Cerebellar nuclear complex (tissue), 1 donor: ENCODE measurements at regions not wholly inside any gene's neighbourhood (a gene's known extent, or its start where the extent isn't known, plus 50 kb on each side); places are given as distances from the start of the nearest gene placed in this dataset.

ENCODE experiments used
- DNase-seq, 2 experiments: peaks; one replicate each; lab custom pipeline; 2025; lab: John Stamatoyannopoulos, UW

DNA sequence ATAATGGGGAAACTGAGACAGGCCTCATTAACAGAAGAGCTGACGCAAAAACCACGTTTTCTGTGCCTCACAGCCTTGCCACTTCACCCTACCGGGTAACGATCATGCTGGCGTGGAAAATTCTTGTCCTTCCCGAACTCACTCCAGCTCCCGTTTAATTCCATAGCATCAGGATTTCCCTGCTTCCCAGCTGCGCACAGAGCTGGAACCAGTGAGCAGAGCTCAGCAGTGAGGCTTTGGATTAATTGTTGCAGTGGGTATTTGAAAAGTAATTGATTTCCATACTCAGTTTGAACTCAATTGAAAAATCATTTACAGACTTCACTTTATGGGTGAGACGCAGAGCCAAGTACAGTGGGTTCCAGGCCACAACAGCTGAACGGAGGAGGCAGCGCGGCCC lies 199.0 kb upstream of the ADAMTS16 start:
- DNase-seq = no peak

DNA sequence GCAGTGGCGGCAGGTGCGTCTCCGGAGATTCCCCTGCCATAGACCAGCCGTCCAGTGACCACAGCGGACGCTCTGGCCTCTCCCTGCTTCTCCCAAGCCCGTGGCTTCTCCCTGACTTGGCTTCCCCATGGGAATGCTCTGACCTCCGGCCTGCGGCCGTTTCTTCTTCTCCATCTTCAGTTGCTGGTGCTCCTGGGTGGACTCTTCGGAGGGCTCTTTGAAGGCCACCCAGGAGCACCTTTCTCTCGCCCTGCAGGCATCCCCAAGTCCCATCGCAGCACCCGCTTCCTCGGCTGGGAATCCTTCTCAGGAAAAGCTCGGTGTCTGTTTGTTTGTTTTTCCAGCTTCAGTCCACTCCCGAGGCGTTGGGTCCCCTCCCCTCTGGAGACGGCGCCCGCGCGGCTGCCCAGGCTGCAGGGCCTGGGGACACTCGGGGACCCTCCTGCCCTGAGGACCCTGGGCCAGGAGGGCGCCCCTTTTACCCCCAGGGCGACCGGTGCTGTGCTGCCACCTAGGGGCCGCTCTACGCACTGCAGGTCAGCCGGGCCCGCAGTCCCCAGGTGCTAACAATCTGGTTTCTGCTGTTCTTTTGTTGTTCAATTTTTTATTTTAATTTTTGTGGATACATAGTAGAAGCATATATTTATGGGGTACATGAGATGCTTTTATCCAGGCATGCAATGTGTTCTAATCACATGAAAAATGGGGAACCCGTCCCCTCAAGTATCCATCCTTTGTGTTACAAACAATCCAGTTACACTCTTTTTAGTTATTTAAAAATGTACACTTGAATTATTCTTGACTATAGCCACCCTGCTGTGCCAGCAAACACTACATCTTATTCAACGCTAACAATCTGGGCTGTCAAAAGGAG lies 197.9 kb upstream of the ADAMTS16 start:
- DNase-seq = no peak

GRCh38 chr5:4942831-4943178 lies 197.3 kb upstream of the ADAMTS16 start:
- no peak for DNase-seq

- DNase-seq = no peak
Measured at GRCh38 chr5:4945296-4945695, 194.8 kb upstream of the ADAMTS16 start.

DNA sequence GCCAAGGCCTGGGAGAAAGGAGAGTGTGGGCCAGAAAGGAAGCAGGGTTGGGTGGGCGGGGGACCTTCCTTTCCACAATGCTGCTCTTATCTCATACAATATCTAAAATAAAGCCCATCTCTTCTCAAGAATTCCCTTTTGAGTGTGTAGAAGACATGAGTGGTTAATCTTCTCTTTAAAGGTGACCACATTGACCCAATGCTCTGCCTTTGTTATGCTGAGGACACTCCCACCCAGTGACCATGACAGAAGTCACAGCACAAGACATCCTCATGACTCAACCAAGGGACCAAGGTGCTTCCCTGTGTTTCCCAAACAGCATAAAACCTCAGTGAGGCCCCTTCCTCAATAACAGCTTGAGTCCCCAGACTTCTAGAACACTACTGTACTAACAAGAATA lies 193.0 kb upstream of the ADAMTS16 start:
- DNase-seq = no peak

DNA sequence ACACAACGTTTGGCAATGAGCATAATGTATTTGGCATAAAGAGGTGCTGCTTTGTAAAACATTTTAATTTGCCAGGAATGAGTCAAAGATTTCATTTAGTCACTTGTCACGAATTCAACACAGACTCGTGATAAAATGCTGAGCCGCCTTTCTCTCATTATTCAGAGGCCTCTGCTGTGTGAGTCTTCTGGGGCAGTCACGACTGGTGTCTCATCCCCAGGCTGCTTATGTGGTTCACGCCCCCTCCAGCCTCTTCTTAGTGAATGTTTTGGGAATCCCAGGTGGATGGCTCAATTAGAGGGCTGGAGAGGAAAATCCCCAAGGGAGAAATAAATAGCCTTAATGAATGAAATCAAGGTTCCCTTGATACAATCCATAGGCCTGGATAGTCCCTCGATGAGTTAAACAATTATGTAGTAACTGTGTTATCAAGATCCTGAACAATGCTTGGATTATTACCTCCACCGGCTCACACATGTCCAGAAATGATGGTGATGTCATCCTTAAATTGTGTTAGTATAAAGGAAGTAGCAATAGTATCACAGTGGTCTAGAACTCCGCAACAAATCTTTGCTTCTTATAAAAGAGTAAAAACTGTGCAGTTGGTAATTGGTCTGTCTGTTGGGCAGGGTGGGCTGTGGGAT lies 192.1 kb upstream of the ADAMTS16 start:
- no peak for DNase-seq

DNA sequence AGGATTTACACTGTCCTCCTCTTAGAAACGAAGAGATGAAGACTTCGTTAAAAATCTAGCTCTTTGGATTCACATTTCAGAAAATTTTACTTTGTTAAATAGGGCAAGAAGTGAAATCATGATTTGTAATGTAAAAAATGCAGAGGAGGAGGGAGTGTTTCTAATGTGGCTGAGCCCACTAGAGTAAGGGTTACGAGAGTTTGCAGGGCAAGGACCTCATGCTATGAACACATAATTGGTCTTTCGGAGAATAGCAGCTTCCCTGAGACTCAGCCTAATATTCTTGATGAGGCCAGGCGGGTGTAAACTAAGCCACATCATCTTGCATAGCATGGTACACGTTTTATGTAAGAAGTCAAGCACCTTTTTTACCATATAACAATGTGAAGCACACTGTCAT lies 191.0 kb upstream of the ADAMTS16 start:
- DNase-seq = no peak

GRCh38 chr5:4953576-4953975 lies 186.6 kb upstream of the ADAMTS16 start:
- no peak for DNase-seq

- no peak for DNase-seq
Measured at GRCh38 chr5:4954048-4954447, 186.1 kb upstream of the ADAMTS16 start.

DNA sequence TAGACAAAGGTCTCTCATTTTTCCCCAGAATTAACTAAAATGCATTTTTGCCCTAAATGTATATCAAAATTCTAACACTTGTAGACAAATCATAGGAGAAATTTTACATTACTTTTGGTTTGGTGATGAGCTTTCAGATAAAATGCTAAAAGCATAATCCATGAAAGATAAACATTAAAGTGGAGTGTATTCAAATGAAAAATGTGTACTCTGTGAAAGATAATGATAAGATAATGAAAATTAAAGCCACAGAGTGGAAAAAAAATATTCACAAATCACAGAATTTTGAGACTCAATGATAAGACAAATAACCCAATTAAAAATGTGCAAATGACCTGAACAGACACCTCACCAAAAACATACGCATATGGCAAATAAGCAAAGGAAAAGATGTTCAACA lies 176.9 kb upstream of the ADAMTS16 start:
- no peak for DNase-seq

DNA sequence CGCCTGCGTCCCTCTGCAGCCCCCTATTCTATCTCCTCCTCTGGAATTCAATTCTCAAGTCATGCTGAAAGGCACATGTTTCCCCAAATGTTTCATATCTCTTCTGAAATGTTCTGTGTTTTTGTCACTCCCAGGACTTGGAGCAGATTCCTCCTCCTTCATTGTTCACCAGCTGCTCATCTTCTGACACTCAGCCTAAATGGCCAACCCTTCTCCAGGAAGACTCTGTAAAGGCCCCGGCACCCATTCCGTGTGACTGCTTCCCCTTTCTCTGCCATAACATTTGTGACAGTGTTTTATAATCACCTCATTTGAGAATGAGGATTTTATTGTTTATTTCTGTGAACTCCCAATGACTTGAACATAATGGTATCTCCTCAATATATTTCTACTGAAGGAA lies 170.8 kb upstream of the ADAMTS16 start:
- DNase-seq = no peak

DNA sequence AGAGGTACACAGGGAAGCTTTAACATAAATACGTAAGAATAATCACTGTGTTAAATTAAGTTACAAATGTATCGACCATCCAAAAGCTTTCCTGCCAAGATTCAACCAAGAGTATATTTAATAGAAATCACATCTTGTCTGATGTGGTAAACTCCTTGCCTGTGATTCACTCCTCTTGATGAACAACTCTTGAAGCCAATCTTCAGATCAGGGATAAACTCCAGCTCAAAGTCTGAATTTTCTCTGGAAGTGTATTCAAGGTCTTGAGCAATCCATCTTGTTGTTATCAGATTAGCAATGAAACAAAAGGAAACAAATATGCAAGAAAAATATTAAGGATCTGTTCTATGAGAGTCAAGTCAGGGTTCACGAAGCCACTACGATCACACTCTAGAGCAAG lies 170.0 kb upstream of the ADAMTS16 start:
- DNase-seq = no peak

- no peak for DNase-seq
Measured at GRCh38 chr5:4976902-4977301, 163.2 kb upstream of the ADAMTS16 start.

DNA sequence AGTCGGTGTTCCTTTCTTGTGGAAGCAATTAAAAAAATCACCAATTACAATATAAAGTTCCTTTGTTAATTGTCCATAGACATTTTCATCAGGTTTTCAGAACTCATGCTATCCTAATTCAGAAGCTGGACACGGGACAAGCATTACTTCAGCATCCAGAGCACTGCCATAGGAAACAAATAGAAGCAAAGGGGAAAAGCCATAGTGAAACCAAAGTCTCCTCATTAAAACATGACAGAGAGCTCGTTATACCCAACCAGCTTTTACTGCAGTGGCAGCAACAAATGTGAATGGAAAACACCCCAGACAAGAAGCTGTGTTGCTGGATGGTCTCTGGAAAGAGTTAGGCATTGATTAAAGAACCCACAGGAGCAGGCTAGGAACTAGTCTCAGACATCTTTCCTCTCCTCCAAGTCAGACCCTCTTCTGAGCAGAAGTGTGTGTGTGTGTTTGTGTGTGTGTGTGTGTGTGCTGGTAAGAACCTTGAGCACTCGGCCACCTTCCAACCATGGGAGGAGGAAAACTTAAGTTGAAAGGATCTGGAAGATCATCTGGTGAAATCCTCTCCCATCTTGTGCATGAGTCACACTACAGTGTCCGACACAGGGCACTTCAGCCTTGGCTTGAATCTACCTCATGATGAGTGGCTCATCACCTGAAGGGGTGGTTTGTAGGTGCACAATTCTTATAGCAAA lies 162.6 kb upstream of the ADAMTS16 start:
- DNase-seq = no peak

DNA sequence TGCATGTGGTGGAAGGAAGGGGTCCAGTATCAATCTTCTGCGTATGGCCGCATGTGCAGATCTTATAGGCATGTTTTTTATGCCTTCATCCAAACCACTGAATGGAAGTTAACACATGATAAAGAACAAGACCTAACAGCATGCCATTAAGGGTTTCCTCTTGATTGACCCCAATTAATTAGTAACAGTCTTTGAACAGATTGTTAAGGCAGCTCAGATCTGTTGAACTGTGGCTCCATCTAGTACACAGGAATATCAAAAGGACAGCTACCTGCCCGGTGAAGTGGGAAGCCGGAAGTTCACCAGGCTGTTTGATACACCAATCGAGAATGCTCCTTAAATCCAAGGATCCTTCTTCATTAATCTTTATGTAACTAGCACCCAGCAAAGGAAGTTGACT lies 159.9 kb upstream of the ADAMTS16 start:
- no peak for DNase-seq

DNA sequence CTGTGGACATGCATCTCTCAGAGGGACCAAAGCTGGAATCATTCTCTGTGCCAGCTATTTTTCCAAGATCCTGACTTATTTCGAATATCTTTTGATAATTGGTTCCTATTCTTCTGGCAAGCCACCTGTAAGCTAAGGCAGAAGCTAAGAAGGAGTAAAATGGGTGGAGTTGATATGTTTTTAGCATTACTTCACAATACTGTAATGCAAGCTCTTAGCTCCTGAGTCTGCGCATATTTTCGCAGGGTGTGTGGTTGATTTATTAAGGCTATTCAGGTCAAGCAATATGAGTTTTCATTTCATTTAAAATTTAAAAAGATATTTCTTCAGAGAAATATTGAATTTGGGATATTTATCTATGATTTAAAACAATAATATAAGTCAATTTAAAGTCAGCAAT lies 158.5 kb upstream of the ADAMTS16 start:
- no peak for DNase-seq

- DNase-seq = no peak
Measured at GRCh38 chr5:4983701-4984100, 156.4 kb upstream of the ADAMTS16 start.

- DNase-seq = no peak
Measured at GRCh38 chr5:4984461-4984860, 155.7 kb upstream of the ADAMTS16 start.

DNA sequence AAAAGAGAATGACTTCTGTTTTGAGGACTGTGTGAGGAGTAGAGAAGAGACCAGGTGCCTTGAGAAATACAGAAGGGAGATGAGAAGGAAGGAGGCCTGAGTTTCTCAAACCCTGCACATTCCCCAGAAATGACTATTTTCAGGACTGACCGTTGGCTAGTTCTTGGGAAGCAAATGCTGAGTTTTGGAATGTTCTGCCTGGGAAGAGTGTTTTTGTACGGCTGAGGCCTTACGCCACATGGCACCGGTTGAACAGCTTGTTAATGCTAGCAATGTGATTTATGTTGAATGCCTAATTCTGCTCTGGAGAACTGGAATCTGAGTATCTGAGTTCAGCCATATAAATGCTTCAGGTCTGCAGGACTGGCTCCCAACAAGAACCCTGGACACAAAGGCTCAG lies 152.7 kb upstream of the ADAMTS16 start:
- DNase-seq = no peak

GRCh38 chr5:4989118-4989517 lies 151.0 kb upstream of the ADAMTS16 start:
- DNase-seq = no peak

- DNase-seq = no peak
Measured at GRCh38 chr5:4990017-4990416, 150.1 kb upstream of the ADAMTS16 start.

GRCh38 chr5:4990462-4990861 lies 149.7 kb upstream of the ADAMTS16 start:
- no peak for DNase-seq

- DNase-seq = no peak
Measured at GRCh38 chr5:4991925-4992324, 148.2 kb upstream of the ADAMTS16 start.
